ENCODE measurements at regions not wholly inside any gene's neighbourhood (a gene's known extent, or its start where the extent isn't known, plus 50 kb on each side); places are given as distances from the start of the nearest gene placed in this dataset.

- TF ChIP-seq EZH2 (IDR thresholded peaks at IDR 0.05; ENCODE audit: low read depth) (no peak), CTCF (conservative IDR thresholded peaks at IDR 0.05) (no peak)
Observed at GRCh38 chr1:67522001-67522441, 91.8 kb upstream of the SERBP1 start.

All from PC-9 (cell line).